HG03066 (cell line): ENCODE measurements at regions not wholly inside any gene's neighbourhood (a gene's known extent, or its start where the extent isn't known, plus 50 kb on each side); places are given as distances from the start of the nearest gene placed in this dataset.

Experiments used
- ATAC-seq: cut with Tn5 transposase; IDR thresholded peaks from one replicate; pipeline ENCODE4 v1.9.1; 2021; ENCODE audit warnings: low read depth; ENCODE audit not compliant: unreplicated experiment

DNA sequence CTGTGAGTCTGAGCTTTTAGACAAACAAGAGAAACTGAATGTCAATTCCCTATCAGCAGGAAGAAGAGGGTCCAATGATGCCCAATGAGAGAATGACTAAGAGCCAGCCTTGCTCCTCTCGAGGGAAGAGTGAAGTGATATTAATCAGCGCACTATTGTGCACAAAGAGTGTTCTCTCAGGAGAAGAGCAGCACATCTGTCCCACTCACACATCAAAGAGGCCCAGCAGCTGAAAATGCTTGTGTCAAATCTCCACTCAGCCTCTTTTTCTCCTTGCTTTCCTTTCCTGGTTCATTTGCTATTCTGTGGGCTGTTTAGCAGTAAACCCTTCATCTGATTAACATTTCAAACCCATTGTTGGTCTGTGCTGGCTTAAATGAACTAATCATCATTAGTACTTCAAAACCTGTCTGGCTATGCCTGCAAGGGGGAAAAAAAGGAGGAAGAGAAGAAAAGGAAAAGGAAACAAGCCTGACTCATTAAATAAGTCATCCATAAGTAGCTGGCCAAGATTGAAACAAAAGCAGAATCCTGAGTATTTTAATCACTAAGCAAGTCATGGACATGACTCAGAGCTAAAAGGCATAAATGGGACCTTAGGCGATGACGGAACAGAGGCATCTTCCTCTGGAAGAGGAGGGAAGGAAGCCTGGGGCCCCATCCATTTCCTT lies 912.7 kb downstream of the TUSC7 start:
- ATAC-seq = no peak

DNA sequence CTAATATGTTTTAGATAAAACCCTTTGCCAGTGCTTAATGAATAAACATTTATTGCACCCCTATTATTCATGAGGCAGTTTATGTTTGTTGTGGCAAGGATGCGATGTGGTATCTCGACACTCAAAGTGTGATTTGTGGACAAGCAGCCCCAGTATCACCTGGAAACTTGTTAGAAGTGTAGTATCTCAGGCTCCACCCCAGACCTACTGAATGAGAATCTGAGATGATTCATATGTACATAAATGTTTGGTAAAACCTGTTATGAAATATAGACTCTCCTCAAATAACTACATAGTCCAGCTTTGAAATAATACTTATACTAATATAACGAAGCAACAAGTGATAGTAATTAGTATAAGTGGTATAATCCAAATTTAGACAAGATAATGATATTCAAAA lies 914.8 kb downstream of the TUSC7 start:
- ATAC-seq = no peak

DNA sequence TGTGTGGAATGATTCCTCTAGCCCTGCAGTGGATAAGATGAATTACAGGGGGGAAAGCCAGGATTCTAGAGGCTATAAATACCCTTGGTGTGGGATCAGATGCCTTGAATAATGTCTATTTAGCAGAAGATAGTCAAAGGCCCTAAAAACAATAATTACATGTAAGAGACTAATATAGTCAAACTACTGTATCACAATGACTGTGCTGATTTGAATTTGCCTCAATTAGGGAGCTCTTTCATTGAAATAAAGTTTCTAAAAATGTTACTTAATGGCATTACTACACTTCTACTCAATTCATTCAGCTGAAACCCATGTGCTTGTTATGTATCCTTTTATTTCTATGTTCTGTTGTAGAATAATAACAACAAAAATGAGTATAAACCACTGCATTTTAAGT lies 915.6 kb downstream of the TUSC7 start:
- ATAC-seq = no peak

DNA sequence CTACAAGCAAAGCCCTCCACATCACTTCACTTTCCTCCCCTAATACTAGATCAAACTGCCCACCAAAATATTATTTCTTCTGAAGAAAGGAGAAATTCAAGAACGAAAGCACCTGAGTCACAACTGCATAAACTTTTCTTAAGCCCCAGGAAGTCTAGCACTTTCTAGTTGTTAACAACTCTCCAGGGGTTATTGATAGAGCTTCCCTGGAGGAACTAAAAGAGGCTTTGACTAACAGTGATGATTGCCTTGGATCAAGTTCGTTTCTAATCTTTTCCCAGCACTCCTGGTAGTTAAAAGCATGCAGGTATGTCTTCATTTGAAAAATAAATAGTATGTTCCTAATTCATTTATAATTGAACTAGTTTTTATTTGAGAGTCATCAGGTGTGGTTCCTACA lies 917.0 kb downstream of the TUSC7 start:
- ATAC-seq = no peak

DNA sequence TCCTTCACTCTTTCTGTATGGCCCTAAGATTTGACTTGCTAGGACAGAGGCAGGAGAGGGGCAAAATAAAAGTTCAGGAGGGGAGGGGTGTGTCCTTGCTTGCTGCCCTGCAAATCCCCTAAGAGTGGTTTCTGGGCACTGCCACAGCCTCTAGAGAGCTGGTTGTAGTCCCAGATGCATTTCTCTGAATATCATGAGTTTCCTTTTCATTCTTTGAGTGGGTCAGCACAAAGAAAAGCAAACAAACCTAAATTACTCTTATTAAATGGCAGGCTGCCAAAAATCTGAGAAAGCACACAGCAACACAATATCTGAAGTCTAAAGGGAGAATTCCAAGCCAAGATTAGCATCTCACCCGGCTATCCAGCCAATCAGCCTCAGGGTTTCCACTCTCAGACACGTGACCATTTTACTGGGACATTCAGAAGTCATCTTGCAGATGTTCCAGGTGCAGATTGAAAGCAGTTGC lies 919.3 kb downstream of the TUSC7 start:
- ATAC-seq = no peak

DNA sequence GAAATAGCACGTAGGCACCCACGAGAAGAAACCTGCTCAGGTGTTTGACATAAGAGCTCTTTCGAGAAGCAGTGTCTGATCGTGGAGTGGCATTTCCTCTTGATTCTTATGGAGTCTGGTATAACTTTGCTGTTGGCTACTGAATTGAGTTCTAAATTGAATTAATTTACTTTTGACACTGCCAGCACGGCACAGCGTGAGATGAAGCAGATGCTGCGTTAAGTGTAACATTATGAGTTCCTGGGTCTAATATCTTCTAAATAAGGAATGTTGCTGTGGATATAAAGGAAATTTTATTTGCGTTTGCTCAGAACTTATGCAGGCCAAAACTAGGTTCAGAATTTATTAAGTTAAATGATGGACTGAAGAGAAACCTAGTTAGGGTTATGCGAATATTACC lies 919.9 kb downstream of the TUSC7 start:
- no peak for ATAC-seq

DNA sequence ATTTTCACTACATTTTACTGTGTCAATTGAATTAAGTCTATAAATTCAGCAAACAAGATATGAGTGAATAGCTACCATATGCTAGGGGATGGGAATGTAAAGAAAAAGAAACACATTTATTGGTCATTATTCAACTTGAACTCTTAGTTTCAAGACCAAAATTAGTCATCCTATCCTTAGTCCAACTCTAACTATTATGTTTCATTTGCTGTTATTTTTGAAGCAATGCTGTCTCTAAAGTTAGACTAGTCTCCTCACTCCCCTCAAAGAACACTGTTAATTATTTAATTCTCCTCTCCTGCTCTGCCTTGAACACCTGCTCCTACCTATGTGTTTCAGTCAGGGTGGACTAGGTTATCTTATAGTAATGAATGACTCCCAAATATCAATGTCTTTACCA lies 920.9 kb downstream of the TUSC7 start:
- peak; percentile 66 for ATAC-seq

DNA sequence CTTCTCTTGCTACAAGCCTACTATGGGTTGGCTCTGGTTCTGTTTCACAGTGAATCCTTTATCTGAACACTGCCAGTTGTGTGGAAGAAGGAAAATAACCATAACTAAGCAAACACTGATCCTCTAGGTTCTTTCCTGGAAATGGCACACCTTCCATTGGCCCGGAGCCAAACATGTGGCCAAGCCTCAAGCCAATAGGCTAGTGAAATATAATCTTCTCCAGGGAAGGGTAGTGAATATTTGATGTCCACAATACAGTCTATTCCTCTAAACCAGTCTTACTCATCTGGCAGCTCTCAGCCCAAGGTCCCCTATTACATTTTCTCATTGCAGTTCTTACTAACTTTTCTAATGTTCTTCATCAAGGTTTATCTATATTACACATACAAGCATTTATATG lies 921.3 kb downstream of the TUSC7 start:
- ATAC-seq = no peak

DNA sequence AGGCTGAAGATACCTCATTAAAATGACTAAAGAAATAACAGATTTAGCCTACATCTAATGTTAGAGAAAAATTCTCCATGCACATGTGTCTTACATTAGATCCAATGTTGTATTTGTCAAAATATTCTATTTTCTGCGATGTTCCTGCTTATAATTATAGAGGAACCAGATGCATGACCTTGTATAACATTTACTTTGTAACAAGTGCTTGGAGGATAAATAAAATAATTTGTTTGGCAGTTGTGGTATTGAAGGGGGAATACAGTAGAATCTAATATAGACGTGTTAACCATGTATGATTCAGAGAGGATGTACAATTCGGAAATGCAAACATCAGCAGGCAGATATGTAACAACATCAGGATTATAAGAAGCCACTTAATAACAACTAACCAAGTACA lies 922.2 kb downstream of the TUSC7 start:
- no peak for ATAC-seq

DNA sequence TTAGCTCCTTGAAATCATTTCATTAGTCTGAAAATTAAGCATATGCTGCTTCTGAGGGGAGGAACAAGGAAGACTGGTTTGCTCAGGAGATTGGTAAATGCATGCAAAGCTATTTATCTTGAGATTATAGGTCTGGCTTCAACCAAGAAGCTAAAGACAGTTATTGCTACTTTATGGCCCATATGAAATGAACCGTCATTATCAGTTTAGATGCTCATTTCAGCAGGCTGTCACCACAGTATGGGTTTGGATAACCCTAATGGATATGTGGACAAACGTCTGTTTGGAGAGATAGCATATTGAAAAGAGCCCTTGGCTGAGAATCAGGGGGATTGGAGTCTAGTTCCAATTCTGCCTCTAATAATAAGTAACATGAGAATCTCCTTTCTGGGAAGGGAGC lies 922.6 kb downstream of the TUSC7 start:
- ATAC-seq = no peak

DNA sequence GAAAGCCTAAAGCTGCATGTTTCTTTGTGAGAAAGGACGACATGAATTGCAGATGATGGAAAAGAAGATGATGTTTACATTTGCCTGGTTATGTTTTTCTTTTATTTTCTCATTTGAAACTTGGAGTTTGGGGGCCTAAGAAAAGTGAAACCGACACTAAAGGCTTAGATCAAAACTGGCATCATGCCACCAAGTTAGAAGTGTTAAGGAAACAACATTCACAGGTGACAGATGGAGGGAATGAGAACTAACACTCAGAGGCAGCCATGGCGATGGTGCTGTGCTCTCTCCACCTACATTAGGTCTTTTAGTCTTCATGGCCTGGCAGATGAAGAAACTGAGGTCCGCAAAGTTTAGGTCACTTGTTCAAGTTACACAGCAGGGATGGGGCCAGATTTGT lies 923.6 kb downstream of the TUSC7 start:
- ATAC-seq = no peak

DNA sequence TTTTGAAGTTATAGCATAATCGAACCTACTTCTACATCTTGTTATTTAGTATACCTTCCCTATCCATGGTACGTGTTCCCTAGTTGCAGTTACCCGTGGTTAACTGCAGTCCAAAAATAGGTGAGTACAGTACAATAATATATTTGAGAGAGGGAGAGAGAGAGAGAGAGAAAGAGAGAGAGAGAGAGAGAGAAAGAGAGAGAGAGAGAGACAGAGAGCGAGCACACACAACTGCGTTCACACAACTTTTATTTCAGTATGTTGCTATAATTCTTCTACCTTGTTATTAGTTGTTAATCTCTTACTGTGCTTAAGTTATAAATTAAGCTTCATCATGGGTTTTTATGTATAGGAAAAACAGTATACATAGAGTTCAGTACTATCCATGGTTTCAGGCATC lies 928.1 kb downstream of the TUSC7 start:
- no peak for ATAC-seq

DNA sequence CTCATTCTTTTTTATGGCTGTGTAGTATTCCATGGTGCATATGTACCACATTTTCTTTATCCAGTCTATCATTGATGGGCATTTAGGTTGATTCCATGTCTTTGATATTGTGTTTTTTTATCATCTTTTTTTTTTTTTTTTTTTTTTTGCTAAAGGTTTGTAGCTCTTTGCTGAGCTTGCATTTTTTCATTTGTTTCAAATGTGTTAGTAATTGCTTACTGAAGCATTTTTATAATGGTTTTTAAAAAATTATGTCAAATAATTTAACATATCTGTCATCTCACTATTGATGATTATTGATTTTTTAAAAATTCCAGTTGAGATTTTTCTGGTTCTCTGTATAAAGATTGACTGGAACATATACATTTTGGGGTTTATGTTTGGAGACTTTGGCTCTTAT lies 934.6 kb downstream of the TUSC7 start:
- ATAC-seq = no peak

DNA sequence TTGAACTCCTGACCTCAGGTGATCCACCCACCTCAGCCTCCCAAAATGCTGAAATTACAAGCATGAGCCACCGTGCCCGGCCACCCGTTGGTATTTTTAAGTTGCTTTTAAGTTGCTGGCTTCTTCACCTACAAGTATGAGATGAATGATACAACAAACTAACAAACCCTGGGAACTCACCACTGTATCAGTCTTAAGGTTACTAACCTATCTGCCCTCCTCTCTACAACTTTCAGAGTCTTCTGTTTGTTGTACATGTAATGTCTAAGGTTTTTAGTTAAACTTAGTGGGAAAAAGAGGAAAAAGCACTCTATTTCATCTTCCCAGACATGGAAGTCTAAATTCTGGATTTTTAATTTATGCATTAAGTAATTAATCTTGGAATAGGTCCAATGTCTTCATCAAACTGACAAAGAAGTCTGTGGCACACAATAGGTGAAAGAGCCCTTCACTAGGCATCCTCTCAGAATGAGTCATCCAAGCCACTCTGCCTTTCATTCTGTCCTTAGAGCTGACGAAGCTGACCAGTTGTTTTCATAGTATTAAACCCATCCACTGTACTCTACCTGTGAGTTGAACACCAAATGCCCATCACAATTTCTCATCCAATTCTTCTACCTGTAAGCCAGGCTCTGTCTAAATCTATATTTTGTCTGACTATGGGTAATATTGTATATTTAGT lies 936.1 kb downstream of the TUSC7 start:
- no peak for ATAC-seq

DNA sequence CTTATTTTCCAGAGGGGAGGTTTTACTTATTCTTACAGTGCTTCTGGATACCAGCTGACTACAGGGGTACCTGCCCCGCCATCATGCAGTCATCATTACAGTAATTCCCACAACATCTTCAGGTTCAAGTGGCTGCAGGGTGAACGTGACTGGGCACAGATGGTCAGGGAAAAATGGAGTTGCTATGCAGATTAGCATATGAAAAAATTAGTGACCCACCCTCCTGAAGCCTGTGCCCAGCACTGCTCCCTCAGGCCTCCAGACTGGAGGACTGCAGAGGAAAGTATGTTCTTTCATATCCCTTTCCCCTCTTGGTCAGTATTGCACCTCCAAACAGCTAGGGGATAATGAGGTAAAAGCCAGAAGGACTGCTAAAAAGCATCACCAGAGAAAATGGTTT lies 937.9 kb downstream of the TUSC7 start:
- no peak for ATAC-seq

DNA sequence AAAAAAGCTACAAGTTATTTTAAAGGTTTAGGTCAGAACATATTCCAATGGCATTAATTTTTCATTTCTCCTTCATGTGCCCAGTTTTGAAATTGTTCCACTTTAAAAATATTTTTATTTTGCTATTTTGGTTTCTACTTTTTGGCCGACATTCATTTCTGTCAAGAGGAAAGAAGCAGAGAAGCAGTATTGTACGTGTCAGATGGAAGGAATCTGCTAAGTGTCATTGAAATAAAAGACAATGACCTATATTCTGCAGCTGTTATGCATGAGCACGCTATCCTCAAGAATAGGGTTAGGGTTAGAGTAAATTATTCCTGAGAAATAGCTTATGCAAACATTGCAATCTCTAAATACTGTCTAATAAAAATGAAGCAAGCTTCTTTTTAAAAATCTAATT lies 941.7 kb downstream of the TUSC7 start:
- no peak for ATAC-seq

DNA sequence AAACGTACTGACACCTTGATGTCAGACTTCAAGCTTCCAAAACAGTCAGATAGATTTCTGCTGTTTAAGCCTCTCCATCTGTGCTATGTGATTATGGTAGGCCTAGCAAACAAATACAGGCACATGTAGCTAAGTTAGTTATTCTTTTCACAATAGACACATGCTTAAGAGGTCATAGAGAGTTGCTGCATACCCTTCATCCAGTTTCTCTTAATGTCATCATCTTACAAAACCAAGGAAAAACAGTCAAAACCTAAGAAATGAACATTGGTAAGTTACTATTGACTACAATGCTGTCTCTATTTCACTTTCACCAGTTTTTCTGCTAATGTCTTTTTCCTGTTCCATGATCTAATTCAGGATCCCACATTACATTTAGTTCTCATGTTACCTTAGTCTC lies 946.8 kb downstream of the TUSC7 start:
- no peak for ATAC-seq

DNA sequence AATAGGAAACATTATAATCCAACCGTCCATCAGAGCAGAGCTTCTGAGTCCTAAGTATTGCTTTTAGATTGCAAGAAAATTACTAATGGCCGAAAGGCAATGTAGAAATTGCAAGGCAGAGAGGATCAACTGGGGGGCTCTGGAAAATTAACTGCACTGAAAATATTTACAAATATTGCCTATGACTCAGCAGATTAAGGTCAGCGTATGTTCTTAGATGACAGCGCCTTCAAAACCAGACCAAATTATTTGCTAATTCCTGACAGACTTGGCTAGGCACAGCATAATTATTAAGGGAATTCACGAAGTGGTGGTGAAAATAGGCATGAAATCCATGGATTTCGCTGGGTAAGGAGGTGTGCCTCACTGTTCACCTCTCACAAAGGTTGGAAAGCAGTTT lies 947.7 kb downstream of the TUSC7 start:
- no peak for ATAC-seq

DNA sequence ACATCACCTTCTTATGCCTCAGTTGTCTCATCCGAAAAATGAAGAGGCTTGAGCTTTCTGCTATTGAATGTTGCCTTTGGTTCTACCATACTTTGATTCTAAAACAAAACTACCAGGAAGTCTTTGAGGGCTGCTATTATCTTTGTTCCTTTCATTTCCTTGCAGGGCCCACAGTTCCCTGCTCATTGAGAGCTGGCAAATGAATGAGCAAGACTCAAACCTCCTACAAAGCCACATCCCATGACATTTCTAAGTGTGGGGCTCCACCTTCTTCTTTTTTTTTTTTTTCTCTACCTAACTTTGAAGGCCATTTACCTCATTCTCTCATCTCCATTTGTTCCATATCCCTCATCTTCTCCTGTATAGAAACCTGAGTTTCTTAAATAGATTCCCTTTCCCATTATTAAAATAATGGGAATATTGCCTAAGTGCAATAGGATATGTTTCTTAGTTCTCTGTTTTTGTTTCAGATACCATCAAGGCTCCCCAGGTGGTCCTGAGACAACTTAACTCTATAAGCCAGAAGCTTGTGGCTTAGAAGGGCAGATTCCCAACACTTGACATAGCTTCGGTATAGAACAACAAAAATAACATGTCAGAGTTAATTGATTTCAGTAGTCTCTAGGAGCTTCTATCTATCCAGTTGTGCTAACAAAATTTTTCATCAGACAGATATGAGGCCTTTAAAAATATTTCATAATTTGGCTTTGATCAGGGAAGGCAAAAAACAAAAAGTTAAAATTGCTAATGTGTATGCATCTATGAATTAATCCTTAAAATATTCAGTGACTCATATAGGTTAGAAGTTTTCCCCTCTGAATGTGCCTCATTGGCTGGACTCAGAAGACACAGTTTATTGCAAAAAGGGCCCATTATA lies 951.6 kb downstream of the TUSC7 start:
- no peak for ATAC-seq

DNA sequence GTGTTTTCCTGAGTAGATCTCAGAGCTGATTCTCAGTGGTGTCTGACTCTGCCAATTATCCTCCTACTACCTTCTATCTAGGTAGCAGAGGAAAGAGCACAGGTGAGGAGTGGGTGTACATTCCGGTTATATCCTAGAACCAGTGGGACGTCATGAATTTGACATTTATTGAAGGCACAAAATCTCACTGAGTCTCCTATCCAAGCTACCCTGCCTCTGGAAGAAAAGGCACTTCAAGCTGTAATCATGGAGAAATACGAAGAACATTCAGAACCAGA lies 952.2 kb downstream of the TUSC7 start:
- ATAC-seq = no peak

DNA sequence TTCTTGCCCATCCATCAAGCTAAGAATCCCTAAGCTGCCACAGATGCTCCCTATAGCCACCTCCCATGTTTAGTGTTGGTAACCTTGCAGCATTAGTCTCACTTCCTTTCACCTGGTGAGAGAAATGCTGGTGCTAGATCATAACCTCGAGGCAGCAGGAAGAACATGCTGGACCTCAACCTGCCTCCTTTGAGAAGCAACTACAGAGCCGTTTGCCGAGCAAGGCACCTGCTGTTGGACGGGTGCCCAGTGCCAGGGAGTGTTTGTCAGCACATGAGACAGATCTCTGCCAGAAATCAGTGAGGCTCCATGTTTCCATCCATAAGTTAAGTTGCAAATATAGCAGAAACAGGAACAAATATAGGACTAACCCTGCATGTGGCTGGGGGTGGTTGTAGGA lies 955.7 kb downstream of the TUSC7 start:
- ATAC-seq = no peak

DNA sequence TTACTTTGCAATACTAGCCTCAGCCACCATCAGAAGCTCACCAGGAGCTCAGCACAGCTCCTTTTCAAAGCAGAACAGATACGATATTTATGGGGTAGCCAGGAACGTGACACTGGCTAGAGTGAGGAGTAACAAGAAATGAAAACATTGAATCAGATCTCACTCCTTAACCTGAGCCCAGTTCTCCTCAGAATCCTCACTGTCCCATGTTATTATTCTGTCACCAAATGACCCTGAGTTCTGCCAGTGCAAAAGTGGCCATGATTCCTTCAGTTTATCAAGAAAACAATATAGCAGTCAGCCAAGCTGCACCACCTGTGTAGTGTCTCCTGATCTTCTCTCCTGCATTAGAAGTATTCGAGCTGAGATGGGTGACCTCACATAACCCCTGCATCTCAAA lies 956.7 kb downstream of the TUSC7 start:
- no peak for ATAC-seq
